Forelimb muscle (tissue), 1 donor: ENCODE measurements at regions not wholly inside any gene's neighbourhood (a gene's known extent, or its start where the extent isn't known, plus 50 kb on each side); places are given as distances from the start of the nearest gene placed in this dataset.

Source experiments
- DNase-seq: peaks from one replicate; pipeline ENCODE4 v3.0.0-alpha.2; 2013; ENCODE audit warnings: low read depth

- no peak for DNase-seq
Measured at GRCh38 chr6:95243053-95243452, 334.3 kb upstream of the MANEA start.

- DNase-seq: no peak
Measured at GRCh38 chr6:95244751-95245150, 332.6 kb upstream of the MANEA start.

- no peak for DNase-seq
Measured at GRCh38 chr6:95248499-95248898, 328.8 kb upstream of the MANEA start.

GRCh38 chr6:95249175-95249574, 328.2 kb upstream of the MANEA start:
- DNase-seq: no peak

GRCh38 chr6:95249661-95250060, 327.7 kb upstream of the MANEA start:
- no peak for DNase-seq

- no peak for DNase-seq
Measured at GRCh38 chr6:95263840-95264239, 313.5 kb upstream of the MANEA start.

GRCh38 chr6:95266537-95267258, 310.6 kb upstream of the MANEA start:
- no peak for DNase-seq

- no peak for DNase-seq
Measured at GRCh38 chr6:95274686-95275235, 302.6 kb upstream of the MANEA start.

GRCh38 chr6:95279616-95280015, 297.7 kb upstream of the MANEA start:
- peak; percentile 31 for DNase-seq

GRCh38 chr6:95280686-95281273, 296.6 kb upstream of the MANEA start:
- DNase-seq: no peak

- DNase-seq: no peak
Measured at GRCh38 chr6:95285881-95286280, 291.5 kb upstream of the MANEA start.

- DNase-seq: no peak
Measured at GRCh38 chr6:95286874-95287273, 290.5 kb upstream of the MANEA start.

GRCh38 chr6:95288251-95288650, 289.1 kb upstream of the MANEA start:
- DNase-seq: no peak

GRCh38 chr6:95292011-95292410, 285.3 kb upstream of the MANEA start:
- DNase-seq: no peak

GRCh38 chr6:95293257-95293656, 284.1 kb upstream of the MANEA start:
- DNase-seq: no peak

GRCh38 chr6:95294043-95294442, 283.3 kb upstream of the MANEA start:
- no peak for DNase-seq

GRCh38 chr6:95309545-95309944, 267.8 kb upstream of the MANEA start:
- no peak for DNase-seq

- no peak for DNase-seq
Measured at GRCh38 chr6:95318137-95318536, 259.2 kb upstream of the MANEA start.

- DNase-seq: no peak
Measured at GRCh38 chr6:95321126-95321525, 256.2 kb upstream of the MANEA start.

- DNase-seq: no peak
Measured at GRCh38 chr6:95325916-95326315, 251.4 kb upstream of the MANEA start.

GRCh38 chr6:95328231-95328630, 249.1 kb upstream of the MANEA start:
- DNase-seq: no peak

- DNase-seq: no peak
Measured at GRCh38 chr6:95352064-95352795, 225.1 kb upstream of the MANEA start.

GRCh38 chr6:95354551-95354950, 222.8 kb upstream of the MANEA start:
- no peak for DNase-seq
